Stimulated activated CD8-positive, alpha-beta memory T cell treated with anti-CD3 and anti-CD28 coated beads, Interleukin-4, amount 100 ng/mL, for 24 hours (primary cell): ENCODE measurements at regions not wholly inside any gene's neighbourhood (a gene's known extent, or its start where the extent isn't known, plus 50 kb on each side); places are given as distances from the start of the nearest gene placed in this dataset.

ENCODE experiments used
- DNase-seq: peaks from one replicate; pipeline ENCODE4 v3.0.0-alpha.2; 2020; ENCODE audit warnings: low read depth

DNA sequence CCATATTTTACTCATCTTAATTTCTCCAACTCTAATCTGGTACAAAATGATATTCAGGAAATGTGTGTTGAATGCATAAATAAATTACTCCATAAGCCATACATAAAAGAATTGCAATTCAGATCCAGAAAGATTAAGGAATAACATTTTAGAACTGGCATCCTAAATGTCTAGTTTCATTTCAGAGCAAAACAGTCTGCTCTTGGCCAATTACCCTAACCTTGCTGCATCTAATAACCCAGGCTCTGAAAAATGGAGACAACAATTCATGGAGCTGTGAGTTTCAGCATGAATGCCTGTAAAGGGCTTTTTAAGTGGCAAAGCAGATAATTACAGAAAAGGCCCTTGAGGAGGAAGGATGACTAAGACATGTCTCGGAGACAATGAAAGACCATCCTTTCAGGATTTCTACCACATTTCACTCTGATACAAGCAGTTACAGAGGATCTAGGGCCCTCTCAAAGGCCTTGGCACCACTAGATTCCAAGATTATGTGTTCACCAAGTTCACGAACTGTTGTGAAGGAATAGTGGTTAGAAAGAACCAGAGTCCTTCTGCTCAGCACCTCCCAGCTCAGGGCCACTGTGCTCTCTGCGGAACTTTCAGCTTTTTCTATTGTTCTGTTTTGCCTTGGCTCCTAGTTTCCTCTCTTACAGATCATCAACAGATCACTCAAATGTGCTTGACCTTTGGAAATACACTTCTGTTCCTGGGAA lies 157.6 kb upstream of the BLID start:
- no peak for DNase-seq

DNA sequence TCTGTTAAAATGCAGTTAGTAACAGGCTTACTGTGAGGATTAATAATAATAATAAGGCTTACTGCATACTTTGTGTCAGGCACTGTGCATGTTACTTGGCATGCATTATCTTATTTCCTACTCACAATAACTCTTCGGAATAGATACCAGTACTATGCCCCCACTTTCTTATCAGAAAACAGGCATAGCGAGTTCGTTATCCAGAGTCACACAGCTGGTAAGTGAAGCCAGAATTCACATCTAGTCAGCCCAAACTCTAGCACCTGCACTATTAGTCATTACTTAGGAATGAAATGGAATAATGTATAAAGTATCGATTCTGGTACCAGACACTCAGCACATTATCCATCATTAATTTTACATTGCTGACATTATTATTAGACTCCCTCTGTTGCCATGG lies 155.7 kb upstream of the BLID start:
- no peak for DNase-seq

DNA sequence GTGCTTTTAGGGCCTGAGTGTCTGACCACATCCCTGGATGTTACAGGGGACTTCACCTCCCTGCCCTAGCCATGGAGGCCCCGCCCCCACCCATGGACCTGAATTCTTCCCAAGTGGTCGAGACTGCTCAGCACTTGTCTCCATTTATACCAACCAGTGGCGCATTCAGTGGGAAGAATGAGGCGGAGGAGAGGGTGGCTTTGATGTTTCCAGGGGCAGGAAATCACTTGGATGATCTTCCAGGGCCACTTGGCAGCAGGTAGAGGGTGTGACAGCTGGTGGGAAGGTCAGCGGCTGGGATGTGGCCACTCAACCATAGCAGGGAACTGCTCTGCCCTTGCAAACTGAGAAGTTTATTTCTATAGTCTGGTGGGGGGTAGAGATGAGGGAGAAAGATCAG lies 155.1 kb upstream of the BLID start:
- no peak for DNase-seq

DNA sequence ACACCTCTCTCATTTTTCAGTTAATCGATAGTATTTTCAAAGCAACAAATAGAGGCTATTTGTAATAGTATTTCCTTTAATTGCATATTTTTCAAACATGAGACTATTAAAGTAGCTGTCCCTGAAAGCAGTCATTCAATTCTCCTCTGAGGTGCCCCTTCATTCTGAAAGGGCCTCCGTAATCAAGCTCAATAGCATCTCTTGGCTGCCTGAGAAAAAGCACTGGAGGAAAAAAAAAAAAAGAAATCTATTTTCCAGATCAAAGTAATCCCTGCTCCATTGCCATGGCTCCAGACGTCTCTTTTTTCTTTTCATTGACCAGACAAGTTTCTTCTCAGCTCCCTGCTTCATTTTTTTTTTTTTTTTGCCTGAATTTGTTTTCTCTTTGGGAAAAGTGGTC lies 154.5 kb upstream of the BLID start:
- DNase-seq = no peak

DNA sequence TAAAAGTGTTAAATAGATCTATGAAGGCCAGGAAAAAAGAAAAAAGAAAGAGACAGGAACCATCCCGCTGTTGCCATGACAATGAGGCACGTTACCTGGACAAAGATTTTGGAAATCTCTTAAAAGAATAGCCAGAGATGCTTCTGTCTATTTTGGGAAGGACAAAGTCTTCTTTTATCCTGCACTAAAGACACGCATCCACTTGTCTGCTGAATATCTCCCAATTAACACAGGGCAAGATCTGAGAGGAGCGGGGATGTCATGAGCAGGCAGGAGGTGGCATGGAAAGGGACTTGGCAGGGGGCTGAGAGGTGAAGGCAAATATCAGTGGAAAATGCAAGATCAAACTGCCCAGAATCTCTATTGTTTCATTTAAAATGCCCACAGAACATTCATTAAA lies 153.8 kb upstream of the BLID start:
- no peak for DNase-seq

DNA sequence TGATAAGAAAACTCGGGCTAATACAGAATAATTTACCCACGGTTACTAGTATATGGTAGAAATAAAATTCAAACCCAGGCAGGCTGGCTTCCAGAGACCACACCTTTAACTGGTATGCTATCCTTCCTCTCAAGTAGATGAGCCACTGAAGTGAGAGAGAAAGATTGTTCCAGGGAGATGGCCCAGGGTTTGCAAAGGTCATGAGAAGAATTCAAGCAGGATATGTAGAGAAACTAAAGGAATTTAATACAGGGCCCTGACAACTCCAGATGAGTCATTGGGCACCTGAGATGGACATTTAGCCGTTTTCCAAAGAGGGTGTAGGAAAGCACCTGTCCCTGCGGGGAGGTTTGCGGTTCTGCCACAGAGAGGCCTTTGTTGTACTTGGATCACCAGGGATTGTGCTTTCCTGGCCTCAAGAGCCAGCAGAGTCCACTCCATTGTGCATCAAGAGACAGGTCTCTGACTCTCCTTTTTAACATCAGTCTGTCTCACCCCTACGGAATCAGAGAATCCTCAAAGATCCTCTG lies 152.7 kb upstream of the BLID start:
- no peak for DNase-seq

DNA sequence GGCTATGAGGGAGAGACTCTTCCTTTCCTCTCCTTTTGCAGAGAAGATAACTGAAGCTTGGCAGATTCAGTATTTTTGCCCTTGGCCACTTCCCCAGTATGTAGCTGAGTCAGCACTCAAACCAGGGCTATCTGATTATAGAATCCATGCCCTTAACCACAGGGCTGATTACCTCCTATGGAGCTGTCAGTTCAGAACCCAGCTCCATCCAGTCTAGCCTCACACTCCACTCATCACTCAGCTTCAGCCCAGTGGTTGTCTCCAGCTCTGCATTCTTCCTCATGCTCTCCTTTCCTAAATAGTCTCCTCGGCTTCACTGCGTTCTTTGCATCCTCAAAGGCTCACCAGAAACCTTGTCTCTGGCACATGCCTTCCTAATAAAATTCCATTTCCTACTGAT lies 151.6 kb upstream of the BLID start:
- DNase-seq = no peak

DNA sequence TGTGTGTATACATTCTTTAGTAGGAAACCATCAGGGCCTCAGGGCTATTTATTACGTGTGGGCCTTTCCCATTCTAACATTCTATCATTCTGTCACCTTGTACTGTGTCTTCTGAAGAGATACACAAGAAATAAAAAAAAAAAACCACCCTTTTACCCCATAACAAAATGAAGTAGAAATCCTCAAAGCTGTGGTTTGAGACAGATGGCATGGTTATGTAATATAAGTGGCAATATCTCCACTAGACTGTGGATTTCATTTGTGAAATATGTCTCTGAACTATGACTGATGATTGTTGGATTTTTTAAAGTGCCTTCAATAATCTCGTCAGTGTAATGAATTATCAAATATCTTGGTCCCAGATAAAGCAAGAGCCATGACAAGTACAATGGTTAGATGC lies 150.0 kb upstream of the BLID start:
- DNase-seq = no peak

DNA sequence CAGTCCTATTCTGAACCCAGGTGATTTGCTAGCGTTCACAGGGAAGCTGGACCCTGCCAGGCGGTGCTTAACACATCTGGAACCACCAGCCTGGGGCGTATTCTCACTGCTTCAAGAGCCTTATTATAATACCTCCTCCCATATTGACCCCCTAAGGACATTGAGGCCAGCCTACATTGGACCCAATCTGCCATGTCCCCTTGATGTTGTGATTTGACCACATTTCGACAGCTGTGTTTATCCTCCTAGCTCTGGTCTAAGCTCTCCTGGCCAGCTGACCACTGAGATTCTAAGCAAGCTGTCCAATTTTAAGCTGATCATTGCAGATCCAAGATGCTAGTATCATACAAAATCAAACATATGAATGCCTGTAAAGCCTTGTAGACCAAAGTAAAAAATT lies 148.1 kb upstream of the BLID start:
- DNase-seq = no peak

DNA sequence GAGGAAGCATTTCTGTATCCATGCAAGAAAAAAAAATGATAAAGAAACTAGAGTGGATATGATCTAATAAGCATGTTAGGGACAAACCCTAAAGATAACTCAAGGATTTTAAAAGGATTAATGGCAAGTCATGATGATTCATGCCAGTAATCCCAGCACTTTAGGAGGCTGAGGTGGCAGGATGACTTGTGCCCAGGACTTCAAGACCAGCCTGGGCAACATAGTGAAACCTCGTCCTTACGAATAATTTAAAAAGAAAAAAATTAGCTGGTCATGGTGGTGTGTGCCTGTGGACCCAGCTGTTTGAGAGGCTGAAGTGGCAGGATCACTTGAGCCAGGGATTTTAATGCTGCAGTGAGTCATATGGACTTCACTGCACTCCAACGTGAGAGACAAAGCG lies 145.5 kb upstream of the BLID start:
- no peak for DNase-seq

DNA sequence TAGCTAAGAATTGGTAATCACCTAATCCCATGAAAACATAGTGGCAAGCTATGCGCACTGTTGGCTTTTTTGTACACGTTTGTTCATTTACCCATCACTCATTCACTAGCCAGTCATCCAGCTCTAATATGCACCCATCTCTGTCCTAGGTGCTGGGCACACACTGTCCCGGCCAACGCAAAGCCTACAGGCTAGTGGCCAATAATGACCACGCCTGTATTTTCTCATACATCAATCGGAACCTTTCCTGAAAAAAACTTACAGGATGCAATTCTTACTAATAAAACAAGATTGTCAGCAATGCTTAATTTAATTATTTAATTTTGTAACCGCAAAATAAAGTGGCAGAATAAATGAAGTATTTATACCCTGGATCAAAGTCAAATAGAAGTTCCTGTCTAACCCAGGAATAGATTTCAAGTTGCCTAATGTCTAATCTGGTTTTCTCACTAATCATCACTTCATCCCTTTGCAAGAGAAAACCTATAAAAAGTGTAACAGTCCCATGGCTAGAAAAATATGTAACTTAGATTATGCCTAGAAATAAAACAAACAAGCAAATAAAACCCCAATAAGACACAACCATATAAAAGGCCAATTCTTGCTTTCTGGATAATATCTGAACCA lies 143.3 kb upstream of the BLID start:
- no peak for DNase-seq

DNA sequence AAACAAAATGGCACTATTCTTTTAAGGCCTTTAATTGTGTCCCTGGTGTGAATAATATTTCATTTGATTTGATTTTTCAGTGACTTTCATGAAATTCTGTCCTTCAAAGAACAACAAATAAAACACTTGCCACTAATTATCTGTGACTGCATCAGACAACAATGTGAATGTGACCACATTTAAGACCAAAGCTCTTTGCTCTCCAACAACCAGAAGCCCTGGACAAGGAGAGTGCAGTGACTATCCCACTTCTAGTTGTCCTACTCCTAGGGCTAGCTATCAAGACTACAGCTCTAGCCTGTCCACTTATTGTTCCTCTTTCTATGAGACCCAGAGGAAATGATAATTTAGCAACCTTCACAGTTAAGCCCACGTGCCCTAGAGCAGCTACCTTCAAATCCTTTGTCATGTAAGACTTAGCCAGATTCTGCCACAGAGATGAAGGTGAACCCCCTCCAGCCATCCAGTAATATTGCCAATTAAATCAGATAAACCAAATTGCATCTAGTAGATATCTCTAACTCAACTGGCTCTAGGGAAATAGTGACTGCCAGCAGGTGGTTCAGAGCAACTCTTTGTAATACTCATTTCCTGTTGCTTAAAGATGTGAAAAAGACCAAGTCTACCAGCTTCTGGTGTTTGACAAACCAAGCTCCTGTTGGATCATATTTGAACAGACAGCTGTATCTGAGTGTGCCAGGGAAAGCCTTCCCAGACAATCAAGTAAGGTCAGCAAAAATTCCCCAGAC lies 142.6 kb upstream of the BLID start:
- DNase-seq = no peak

DNA sequence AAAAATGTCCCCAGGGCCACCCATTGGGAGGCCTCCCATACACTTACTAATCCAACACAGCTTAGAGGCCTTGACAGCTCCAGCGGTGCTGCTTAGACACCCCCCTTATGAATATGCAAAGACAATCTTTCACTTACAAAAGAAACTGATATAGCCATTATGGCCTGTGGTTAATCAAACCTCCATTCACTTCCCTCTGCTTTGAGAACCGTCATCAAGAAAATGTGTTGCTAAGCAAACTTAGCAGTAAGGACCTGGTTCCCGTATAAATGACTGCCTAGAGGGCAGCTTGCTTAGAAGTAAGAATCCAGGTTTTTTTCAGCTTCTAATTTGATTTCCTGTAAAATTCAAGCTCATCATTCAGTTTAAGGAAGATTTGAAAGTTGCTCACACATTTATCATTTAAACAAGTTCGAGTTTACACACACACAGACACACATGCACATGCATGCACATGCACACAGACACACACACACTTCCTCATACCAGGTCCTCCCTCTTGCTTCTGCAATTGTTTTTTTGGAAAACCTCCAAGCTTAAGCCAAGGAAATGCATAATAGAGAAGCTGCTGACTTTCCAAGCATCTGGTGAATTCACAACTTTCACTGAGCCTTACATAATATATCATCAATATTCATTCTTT lies 137.7 kb upstream of the BLID start:
- no peak for DNase-seq

DNA sequence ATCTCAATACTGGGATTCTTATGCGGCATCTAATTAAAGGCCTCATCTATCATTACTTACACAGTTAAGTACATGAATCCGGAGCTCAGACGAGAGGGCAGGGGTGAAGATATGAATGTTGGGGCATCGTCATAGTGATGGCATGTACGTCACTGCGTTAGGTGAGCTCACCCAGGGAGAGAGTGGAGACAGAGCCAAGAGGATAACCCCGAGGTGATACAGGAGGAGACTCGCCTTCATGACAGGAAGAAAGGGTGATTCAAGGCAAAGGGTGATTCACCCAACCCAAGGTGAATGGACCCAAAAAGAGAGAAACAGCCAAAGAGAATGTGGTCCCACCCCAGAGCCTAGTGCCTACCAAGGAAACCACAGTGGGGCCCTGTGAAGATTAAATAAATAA lies 132.9 kb upstream of the BLID start:
- no peak for DNase-seq

DNA sequence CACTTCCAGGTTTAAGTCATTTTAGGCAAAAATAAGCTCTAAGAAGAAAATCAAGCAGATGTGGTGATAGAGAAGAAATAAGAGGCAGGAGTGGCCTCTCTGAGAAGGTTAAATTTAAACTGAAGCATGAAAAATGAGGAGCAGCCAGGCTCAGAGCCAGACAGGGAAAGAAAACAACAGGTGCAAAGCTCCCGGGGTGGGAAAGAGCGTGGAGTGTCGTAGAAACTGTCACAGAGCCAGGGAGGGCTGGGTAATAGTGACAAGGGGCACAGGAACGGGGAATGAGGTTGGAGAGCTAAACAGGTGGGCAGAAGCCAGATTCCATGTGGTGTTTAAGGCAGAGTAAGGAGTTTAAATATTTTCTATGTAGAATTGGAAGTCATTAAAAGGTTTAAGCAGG lies 132.1 kb upstream of the BLID start:
- no peak for DNase-seq

DNA sequence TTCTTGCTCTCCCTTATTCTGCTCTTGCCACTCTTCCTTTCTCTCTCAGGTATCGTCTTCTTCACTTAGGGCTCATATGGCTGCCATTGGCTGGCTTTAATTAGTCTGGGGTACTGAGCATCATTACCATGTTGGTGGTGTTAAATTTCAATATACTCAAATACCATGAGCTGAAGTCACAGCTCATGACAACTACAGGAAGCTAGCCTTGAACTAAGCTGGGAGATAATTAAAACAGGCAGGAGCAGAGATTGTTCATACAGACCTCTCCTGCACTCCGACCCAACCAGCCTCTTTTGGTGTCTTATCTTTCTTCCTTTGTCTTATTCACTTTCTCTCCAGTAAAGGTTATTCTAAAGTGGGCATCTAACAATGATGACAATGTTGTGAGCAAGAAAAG lies 130.9 kb upstream of the BLID start:
- DNase-seq = no peak

DNA sequence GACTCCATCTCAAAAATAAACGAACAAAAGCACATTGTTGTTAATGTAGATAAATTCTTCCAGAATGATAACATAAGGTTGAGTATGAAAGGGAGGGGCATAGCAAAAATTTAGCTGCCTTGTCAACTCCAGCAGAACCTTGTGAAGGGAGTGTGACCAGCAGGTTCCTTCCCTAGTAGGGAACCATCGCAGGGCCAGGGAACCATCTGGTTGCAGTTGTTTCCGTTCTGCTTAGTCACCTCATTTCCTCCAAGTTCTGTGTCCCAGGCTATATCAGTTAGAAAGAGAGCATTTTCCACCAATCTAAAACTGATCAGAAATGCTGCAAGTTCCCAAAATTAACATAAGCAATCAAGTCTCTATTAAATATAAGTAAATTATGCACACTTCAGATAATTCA lies 126.7 kb upstream of the BLID start:
- no peak for DNase-seq

DNA sequence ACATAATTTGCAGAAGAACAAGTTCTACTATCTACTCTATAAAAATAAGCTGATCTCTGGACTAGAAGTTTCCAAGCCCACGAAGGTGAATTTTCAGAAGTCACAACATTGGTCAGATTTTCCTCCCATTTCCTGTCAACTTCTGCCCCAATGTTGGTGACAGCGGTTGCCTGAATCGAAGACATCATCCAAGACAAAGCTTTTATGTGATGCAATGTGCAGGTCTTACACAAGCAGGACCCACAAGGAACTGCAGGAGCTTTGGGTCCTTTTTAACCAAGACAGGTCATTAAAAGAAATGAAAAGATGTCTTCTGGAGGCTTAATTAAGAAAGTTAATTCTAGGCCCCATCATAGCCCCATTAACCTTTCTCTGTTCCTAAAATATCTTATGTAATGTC lies 125.6 kb upstream of the BLID start:
- DNase-seq = no peak

DNA sequence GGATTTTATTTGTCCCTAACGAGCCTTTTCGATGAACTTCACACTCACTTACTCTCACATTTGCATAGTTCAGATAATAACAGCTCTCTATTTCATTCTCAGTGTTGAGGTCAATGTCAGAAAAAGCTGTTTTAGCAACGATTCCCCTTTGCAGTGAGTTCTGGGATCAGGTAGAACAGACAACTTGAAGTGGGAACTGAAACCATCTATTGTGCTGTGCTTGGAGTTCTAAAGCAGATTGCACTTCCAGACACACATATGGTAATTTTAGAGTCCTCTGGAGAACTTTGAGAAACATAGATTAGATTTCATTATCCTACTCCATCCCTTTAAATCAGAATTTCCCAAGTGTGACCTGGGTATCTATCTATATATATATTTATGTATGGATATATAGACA lies 124.6 kb upstream of the BLID start:
- DNase-seq = no peak

DNA sequence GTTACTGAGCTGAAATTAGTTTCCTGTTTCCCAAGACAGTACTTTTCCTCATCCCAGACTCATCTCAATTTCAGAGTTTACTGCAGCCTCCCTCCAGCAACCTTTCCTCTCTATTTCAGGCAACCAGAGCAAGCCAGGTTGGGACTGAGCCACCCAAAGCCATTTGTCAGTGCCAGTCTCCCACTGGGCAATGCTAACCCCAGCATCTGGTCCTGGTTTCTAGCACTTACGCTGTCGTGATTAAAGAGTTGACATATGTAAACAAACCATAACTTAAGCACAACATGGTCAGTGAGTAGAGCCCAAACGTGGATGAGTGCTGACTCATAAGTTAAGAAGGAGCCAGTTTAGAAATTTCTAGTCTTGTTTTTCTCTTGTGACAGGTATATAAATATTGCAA lies 119.6 kb upstream of the BLID start:
- no peak for DNase-seq

DNA sequence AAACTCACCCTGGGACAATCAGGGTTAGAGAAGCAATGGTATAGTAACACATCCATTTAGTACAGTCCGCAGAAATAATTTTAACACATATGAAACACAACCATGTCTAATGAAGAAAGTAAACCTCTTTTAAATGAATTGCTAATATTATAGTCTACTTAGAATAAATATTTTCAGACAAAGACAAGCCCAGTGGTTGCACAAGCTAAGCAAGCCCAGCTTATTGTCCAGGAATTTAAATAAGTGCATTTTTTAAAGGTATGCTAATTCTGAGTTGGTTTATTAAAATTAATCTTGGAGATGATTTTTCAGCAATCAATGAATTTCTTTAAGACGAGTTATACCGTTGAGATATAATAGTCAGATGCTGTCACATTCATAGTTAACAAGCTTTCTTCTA lies 118.8 kb upstream of the BLID start:
- DNase-seq = no peak

DNA sequence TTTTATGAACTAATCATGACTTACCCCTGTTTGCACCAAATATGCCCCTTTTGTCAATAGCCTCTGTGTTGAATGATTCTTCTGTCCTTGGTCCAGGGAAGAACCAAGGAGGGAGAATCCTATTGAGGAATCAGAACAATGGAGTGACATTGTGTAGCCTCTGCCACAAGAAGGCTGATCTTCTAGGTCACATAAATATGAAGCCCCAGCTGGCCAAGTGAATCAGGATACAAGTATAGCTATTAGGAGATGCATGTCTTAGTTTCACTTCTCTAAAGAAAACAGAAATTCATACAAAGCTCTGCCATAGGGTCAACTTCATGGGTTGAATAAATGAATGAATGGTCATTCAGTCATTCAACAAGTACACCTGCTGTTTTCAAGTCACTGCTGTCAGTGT lies 118.2 kb upstream of the BLID start:
- no peak for DNase-seq

DNA sequence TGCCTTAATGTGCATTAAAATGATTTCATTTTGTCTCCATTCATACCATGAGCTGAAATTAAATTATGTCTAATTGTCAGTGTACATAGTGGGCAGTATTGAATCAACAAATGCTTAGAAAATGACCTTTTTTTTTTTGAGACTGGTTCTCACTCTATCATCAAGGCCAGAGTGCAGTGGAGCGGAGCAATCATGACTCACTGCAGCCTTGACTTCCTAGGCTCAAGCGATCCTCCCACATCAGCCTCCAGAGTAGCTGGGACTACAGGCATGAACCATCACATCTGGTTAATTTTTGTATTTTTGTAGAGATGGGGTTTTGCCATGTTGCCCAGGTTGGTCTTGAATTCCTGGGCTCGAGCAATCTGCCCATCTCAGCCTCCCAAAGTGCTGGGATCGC lies 117.0 kb upstream of the BLID start:
- DNase-seq = no peak
